PFSK-1 (cell line): ENCODE measurements at regions not wholly inside any gene's neighbourhood (a gene's known extent, or its start where the extent isn't known, plus 50 kb on each side); places are given as distances from the start of the nearest gene placed in this dataset.

Experiments
- FOXP2 ChIP-seq: optimal IDR thresholded peaks from 2 replicates; pipeline ENCODE3; 2011; ENCODE audit warnings: borderline replicate concordance, control low read depth, inconsistent platforms; ENCODE audit not compliant: insufficient read depth; ENCODE audit errors: extremely low read length, extremely low read depth
- POLR2AphosphoS5 ChIP-seq: IDR thresholded peaks from 2 replicates; pipeline ENCODE4 v1.6.1; 2012; ENCODE audit warnings: low read depth, mild to moderate bottlenecking, control low read depth, low read length, moderate library complexity
- REST ChIP-seq, 2 experiments: IDR thresholded peaks; 2 replicates each; pipeline versions ENCODE4 v1.6.1 to v1.8.0; 2011 to 2012; ENCODE audit warnings: low read depth in 2 of 2, low read length in 2 of 2, control low read depth in 1 of 2, inconsistent platforms in 1 of 2, mild to moderate bottlenecking in 1 of 2, moderate library complexity in 1 of 2; ENCODE audit not compliant: insufficient read depth in 1 of 2
- SIN3A ChIP-seq: IDR thresholded peaks from 2 replicates; pipeline ENCODE4 v1.6.1; 2012; ENCODE audit warnings: mild to moderate bottlenecking, low read length, moderate library complexity, borderline replicate concordance; ENCODE audit not compliant: insufficient read depth
- TAF1 ChIP-seq: IDR thresholded peaks from 2 replicates; pipeline ENCODE4 v1.6.1; 2012; ENCODE audit warnings: low read length, control low read depth, borderline replicate concordance; ENCODE audit not compliant: insufficient read depth

- TF ChIP-seq TAF1 = no peak
- no peak for TF ChIP-seq REST (IDR thresholded peaks at IDR 0.05; ENCODE audit: insufficient read depth in 1 of 2, low read depth in 2 of 2, low read length in 2 of 2)
- TF ChIP-seq POLR2AphosphoS5 = no peak
- no peak for TF ChIP-seq SIN3A
- TF ChIP-seq FOXP2 = no peak
These were observed 450.0 kb downstream of the HAO1 start for GRCh38 chr20:7490288-7490687.
